HG03432 (cell line): ENCODE measurements at regions not wholly inside any gene's neighbourhood (a gene's known extent, or its start where the extent isn't known, plus 50 kb on each side); places are given as distances from the start of the nearest gene placed in this dataset.

ENCODE experiments used
- ATAC-seq: cut with Tn5 transposase; IDR thresholded peaks from one replicate; pipeline ENCODE4 v1.9.1; 2021; ENCODE audit warnings: mild to moderate bottlenecking, moderate library complexity; ENCODE audit not compliant: unreplicated experiment

- no peak for ATAC-seq
These were observed 425.1 kb upstream of the NPVF start for GRCh38 chr7:25653384-25653783.

DNA sequence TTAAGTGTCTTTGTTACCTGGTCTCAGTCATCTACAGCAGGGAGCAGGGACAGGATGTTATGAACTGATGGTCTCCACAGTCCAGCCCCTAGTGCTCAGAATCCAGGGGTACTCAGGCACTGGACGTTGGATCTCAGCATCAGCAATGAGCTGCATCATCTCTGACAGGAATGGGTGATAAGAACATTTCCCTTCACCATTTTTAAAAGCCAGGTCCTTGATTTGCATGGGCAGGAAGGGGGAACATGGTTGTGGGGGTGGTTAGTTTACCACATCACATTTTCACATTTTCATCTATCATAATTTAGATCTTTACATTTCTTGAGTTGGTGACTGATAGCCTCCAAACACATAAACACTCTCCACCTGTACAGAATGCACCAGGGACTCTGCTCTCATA, 427.8 kb upstream of the NPVF start:
- ATAC-seq = no peak

DNA sequence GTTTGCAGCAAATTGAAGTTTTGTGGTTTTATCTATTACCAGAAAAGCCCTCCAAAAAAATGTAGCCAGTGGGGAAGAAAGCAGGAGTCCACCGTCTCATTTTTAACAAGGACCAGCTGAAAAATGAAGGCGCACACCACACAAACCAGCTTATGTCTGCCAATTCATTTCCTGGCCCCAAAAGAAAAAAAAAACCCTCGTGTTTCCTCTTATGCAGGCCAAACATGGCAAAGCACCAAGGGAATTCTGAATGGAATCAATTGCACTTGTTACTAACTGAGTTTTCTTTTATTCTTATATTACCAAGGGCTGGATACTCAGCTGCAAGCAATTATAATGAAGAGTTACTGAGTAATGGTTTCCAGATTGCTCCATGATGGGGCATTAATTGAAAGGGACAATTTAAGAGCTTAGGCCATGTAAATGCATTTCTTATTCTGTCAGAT, 428.3 kb upstream of the NPVF start:
- ATAC-seq = no peak

GRCh38 chr7:25658375-25658774, 430.1 kb upstream of the NPVF start:
- no peak for ATAC-seq

- ATAC-seq = no peak
These were observed 431.6 kb upstream of the NPVF start for GRCh38 chr7:25659841-25660240.

DNA sequence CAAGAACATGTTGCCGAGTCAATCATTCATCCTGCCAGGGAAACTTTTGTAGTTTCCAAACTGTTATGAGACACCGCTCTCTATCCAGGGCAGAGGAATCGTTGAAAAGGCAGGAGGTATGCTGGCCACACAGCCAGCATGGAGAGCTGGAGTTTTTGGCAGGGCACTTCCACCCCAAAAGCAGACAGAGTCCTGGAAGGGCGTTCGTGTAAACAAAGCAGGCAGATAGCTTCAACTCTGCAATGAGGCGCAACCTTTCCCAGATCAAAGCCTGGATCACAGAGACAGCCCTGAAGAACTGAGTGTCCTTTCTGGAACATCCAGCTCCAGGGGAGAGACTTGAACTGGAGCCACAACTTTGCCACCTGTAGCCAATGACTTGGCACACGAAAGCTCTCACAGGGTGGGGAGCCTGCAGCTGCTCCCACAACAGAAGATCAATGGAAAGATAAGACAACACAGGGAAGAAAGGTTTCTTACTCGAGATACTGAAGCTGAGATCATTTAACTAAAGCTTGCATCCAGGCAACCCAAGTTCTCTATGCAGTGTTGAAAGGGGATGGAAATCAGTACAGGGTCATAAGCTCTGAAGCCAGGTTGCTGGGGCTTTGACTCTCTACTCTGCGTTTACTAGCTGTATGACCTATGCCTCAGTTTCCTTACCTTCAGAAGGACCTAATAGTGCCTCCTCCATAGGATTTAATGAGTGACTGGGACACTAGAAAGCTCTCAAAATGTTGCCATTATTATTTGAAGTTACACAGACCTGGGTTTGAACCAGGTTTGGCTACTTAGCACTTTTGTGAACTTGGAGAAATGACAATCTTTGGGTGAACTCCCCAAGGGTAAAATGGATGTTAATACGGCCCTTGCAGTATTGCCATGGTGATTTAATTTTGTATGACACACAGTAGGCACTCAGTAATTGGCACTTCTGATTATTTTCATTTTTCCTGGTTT, 434.8 kb upstream of the NPVF start:
- ATAC-seq = no peak

- ATAC-seq = no peak
These were observed 435.6 kb upstream of the NPVF start for GRCh38 chr7:25663877-25664276.

DNA sequence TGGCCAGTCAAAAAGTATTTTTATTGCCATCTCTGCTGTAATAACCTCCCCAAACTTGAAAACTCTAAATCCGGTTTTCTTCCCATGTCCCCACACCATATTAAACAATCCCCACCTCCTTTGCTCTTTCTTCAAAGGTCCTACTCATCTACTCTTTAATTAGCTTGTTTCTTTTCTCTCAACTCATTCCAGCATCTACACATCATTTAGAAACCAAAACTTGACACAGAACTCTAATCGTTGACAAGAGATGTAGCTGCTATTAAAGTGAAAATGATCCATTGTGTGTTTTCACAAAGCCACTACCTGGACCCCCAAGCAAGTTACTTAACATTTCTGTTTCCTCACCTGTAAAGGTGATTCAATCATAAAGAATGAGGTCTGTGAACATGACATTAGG, 436.3 kb upstream of the NPVF start:
- ATAC-seq = peak; percentile 60

- no peak for ATAC-seq
These were observed 437.1 kb upstream of the NPVF start for GRCh38 chr7:25665374-25665773.

GRCh38 chr7:25665903-25666670, 437.8 kb upstream of the NPVF start:
- no peak for ATAC-seq

- no peak for ATAC-seq
These were observed 438.4 kb upstream of the NPVF start for GRCh38 chr7:25666671-25667060.

- ATAC-seq = no peak
These were observed 441.0 kb upstream of the NPVF start for GRCh38 chr7:25669281-25669781.

DNA sequence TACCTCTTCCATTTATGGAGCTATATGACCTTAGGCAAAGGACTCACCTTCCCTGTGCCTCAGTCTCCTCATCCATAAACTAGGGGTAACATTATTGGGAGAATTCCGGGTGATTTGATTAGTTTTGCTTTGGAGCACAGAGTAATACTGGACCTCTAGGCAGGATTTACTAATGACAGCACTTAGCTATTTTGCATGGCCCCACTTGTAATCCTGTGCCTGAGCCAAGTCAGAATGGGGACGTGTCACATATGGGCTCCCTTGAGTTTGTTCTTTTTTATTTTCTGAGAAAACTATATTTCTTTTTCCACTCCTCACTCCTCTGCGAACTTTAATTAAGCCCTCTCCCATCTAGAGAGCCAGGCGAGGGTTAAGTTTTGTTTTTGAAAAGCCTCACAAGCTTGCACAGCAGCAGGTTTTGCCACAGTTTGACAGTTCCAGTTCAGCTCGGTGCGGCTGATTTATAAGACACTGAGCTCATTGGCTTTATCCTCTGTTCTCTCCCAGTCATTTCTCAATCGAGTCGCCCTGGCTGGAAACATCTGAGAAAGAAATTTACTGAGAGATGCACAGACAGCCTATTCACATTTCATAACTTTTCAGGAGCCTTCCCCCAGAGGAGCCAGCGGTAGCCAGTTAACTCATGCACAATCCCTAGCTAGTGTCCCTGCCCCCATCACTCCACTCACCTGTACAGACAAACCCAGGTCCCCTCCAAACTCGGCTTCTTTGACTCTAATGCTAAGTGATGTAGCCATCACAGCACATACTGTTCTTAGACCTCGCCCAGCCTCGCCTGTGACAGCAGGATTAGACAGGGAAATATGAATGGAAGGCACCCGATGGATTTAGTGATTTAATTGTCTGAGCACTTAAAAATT, 441.9 kb upstream of the NPVF start:
- no peak for ATAC-seq

GRCh38 chr7:25671111-25671510, 442.8 kb upstream of the NPVF start:
- ATAC-seq = no peak

GRCh38 chr7:25672496-25672895, 444.2 kb upstream of the NPVF start:
- no peak for ATAC-seq

GRCh38 chr7:25675789-25676474, 447.6 kb upstream of the NPVF start:
- ATAC-seq = no peak

- no peak for ATAC-seq
These were observed 449.3 kb upstream of the NPVF start for GRCh38 chr7:25677595-25677994.

- no peak for ATAC-seq
These were observed 449.9 kb upstream of the NPVF start for GRCh38 chr7:25678215-25678614.

- ATAC-seq = no peak
These were observed 452.4 kb upstream of the NPVF start for GRCh38 chr7:25680636-25681035.

DNA sequence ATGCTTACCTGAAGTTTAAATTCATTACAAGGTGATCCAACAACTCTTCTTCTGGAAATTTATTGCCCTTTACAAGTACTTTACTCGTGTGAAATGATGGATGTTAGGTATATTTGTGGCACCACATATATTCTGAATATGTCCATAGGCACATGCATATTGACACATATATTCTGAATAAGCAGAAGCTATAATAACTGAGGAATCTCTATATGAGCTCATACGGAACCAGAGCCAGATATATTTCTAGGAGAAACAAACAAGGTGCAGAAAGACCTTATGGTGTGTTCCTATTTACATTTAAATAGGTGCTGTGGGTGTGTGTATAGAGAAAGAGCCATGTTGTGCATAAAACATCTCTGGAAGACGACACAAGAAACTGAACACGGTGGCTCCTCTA, 456.1 kb upstream of the NPVF start:
- ATAC-seq = no peak
